CD1c-positive myeloid dendritic cell (primary cell): ENCODE measurements at regions not wholly inside any gene's neighbourhood (a gene's known extent, or its start where the extent isn't known, plus 50 kb on each side); places are given as distances from the start of the nearest gene placed in this dataset.

Experiments
- DNase-seq: peaks from one replicate; pipeline ENCODE4 v3.0.0-alpha.2; 2016; ENCODE audit errors: extremely low spot score

DNA sequence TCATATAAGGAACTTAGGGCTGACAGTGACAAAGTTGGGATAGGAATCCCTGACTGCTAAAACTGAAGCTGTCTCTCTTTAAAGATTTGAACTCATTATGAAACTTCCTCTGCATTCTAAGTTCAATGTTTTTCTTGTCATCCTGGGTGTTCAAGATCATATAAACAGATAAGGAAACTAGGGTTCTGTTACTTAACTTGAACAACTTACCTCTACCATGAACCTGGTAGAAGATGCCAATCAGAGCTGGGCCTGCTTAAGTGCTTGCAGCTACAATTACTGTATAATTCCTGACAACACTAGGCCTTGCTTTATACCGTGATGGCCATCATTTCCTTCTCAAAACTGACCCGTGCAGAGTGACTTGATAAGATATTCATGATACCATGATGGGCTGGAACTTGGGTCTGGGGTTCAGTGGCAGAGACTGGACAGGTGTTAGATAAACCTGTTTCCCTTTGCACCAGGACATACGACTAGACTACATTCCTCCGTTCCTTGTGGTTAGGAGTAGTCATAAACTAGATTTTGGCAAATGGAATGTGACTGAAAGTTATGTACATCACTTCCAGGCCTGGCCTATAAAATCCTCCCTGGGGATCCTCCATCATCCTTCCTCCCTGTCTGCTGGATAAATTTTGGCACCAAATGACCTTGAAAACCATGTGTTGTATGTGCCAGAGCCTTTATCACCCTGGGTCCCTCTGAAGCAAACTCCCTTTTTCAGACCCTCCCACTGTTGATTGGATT, 172.2 kb upstream of the PRICKLE1 start:
- no peak for DNase-seq

DNA sequence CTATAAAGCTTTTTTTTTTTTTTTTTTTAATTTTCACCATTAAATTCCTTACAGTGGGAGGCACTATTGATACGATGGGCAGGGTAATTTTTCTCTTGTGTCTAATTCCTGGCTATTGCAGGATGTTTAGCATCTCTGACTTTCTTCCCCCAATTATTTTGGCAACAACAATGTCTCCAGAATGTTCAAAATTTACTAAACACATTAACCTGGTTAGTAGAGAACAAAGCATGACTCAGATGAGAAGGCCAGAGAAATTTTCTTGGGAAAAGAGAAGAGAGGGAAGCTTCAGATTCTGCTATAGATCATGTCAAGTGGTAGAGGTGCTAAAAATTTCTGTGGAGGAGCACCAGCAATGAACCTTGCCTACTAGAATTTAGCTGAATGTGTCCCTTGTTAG, 171.5 kb upstream of the PRICKLE1 start:
- no peak for DNase-seq

DNA sequence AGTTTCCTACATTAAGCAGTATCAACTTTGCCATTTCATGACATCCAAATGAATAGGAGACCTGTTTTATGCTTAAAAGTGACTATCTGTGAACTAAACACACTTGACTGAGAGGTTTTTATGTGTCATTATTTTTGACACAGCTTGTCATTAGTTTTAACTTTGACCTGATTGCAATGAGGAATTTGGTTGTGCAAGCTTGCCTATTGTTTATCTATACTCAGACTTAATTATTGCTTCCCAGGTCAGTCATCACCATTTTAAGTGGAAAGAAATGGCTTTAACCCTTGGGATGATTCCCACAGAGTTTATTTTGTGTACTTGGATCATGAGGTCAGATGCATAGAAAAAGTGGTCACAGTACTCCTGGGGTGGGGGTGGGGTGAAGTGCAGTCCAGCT, 171.0 kb upstream of the PRICKLE1 start:
- DNase-seq = no peak

DNA sequence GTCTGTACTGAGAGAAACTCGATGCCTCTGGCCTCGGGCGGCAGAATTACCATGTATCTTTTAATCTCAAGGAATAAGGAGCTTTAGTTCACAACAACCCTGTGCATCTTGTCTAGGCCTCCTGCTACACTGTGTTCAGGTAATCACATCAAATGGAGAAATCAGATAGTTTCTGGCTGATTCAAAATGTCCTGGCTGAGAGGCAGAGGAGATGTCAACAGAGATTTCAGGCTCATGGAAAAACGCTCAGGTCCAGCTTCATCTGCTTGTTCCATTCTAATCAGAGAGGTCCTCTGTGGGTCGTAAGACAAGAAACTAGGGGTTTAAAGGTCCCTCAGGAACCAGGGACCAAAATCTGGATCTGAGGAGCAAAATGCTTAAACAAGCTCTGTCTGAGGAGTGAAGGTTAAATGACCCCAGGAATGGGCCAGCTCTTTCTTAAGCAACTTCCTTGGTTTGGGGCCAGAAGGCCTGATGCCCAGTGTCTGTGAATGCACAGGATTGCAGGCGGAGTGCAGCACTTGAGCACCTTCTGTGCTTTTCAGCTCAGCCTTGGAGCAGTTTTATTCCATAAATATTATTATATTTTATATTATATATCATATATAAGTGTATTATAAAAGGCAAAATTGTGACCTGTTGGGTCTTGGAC, 170.2 kb upstream of the PRICKLE1 start:
- no peak for DNase-seq

DNA sequence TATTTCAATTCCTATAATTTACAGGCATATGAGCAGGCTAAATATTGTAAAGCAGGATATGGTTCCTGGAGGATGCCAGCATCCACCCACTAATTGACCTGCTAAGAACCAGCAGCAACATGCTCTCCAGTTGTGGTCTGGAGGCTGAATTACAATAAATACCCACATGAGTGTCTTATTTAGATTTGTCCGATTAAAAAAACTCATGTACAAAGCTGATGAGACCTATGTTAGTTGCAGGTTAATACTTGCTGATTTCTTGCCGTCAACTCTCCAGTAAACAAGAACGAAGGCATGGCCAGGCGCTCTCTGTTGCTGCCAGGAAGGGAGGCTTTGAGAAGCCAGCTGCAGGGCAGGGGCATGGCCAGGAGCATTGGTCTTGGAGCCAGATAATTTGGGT, 169.3 kb upstream of the PRICKLE1 start:
- DNase-seq = no peak

DNA sequence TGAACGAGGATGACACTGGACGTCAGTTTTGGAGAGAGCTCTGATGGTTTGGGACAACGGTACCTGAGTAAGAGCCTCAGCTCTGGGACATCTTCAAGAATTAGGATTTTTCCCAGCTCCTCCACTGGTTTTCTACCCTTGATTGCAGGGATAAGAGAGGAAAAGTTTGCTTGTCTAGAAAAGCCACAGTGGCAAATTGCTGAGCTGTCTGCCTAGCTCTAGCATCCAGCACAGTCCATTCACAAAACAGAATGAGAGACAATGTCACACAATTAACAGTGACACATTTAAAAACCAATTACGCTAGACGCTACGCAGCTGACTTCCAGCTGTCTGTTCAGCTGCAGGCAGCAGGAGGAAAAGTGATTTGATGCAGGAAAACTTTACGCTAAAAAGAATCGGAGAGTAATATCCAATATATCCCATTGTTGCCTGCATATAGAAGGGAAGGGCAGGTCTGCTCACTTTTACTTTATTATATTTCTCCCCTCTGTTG, 168.1 kb upstream of the PRICKLE1 start:
- no peak for DNase-seq

DNA sequence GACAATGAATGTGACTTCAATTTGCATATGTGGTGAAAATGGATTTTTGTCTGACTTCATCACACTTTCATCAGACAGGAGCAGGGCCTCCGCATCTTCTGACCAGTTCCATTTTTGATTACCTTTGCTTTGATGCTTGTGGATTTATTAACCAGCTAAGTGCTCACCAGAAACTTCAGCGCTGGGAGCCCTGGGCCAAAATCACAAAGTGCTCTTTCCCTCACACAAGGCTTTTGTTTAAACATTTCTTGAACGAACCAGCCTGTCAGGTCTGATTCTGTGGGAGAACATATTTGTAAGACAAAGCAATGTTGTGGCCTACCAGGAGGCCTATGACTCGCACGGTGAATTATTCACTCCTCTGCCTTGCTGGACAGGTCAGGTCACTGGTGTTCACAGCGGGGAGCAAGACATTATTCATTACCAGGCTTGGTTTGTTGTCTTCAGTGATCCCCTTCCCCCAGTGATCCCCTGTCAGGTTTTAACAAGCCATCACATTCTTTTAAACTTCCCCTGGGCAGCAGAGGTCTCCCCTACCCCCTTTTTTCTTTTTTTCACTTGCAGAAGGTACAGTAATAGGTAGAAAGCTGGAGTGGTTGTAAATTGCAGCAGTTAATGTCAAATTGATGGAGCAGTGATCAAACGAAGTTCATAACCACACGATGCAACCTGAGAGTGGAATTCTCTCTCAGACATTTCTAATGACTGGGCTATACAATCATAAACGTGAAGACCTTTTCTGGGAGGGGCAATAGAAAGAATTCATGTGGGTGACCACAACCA, 167.5 kb upstream of the PRICKLE1 start:
- no peak for DNase-seq

DNA sequence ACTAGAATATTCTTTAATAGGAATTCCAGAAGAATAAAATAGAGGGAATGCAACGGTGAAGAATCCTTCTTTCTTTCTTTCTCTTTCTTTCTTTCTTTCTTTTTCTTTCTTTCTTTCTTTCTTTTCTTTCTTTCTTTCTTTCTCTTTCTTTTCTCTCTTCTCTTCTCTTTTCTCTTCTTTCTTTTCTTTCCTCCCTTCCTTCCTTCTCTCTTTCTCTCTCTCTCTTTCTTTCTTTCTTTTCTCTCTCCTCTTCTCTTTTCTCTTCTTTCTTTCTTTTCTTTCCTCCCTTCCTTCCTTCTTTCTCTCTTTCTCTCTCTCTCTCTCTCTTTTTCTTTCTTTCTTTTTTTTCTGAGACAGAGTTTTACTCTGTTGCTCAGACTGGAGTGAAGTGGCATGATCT, 160.8 kb upstream of the PRICKLE1 start:
- DNase-seq = no peak

DNA sequence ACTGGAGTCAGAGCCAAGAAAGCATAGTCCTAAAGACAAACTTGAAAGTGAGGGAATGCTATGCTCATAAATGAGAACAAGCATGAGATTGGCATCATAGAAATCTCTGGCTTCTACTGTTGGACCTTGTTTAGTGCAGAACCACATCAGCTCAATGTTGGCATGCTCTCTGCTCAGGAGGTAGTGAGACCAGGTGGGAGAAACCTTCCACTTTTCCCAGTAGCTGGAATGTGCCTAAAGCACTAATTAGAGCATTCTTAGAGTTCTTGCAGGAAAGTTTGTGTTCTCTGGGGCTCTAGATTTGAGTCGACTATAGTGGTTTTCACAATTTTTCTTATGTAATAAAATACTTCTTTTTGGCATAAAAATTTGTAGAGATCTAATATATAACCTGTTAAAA, 159.7 kb upstream of the PRICKLE1 start:
- DNase-seq = no peak

DNA sequence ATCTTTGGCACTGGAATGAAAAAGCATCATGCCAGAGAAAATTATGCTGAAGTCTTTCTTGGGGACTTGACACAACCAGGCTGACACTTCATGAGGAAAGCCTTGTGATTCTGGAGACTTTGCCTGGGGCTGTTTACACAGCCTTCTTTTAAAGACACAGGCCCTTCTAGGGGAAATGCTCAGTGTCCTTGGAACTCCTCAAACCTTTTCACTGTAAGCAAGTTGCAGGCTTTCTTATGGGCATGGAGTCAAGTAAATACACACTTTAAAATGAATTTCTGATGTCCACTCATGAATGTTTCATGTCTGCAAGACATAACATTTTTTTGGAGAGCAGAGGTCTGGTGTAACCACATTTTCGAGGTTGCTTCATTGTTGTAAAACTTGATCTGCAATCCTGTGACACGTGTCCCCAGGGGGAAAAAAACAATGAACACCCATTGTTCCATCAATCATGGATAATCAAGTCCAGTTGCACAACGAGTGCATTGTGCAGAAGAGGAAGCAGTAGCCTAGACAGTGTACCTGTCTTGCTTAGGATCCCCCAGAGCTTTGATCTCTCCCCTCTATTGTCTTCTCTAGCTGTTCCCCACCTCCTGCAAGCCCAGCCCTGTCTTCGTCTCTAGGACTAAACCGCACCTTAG, 155.1 kb upstream of the PRICKLE1 start:
- DNase-seq = no peak

DNA sequence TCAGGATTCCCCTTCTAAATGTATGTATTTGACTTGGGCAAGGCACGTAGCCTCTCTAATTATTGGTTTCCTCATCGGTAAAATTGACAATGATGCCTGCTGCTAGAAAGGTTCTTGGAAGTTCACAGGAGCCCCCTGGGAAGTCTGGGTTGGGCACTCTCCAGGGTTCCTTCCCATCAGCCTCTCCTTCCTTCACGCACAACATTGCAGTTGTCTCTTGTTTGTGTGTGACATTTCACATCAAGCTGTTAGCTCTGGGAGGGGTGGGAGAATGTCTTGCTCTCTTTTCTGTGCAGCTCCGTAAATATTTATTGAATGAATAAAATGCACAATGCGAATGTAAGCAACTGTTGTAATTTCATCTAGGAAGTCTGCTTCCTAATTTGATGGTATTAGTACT, 153.2 kb upstream of the PRICKLE1 start:
- DNase-seq = no peak

DNA sequence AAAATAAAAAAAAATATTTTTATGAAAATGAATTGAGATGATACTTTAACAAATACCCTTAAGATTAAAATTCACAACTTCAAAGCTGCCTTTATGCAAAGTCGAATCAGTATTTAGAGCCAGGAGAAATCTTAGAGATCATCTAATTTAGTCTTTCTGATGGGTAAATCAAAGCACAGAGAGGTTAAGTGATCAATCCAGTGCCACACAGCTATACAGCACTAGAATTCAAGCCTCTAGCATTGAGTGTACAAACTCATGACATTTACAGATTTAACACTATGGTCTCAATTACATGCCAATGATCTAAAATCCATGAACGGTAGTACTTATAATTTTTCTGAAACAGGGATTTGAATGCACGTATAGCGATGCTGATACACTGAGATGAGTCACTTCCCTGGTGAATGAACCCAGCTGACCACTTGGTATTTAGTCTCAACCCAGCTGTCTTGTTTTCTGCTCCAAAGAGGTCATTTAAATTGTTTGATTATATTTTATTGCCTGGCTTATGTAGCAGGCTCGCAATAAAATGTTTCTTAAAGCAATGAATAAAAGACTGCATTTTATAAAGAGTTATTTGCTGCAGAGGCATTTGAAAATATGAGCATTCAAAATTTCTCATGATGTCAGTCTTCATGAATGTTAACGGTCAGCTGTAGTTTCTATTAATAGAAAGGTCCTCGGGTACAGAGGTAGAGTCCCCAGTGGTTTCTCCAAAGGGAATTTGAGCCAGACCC, 152.4 kb upstream of the PRICKLE1 start:
- DNase-seq = no peak

DNA sequence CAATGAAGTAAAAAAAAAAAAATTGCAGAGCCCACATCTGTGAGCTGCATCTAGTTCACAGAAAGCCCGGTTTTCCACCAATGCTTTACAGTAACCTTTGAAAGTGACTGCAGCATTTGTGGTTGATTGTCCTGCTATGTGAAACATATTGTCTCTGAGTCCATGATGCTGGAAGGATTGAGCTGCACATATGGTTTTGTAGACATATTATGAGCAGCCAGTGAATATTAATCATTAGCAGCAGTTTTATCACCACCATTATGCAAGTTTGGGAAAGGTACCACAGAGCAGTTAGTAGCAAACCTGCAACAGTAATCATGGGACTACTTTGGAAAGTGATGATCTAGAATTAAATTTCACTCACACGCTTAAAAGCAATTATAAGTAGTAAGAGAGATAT, 151.5 kb upstream of the PRICKLE1 start:
- no peak for DNase-seq

DNA sequence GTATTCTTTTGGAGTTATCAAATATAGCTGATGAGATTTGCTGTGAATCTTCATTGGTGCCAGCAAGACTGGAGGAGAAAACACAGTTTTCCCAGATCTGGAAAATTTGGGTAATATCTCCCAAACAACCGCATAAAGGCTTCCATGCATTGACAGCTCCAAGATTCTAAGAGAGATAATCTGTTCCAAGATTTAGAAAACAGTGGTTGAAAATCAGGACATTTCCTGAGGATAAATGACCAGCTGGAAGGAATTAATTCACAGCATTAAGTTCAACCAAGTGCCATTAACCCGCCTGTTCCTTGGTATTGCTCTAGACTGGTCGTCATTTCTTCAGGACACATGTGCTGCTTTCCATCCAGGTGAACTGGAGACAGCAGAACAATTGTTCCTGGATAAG, 147.9 kb upstream of the PRICKLE1 start:
- DNase-seq = no peak

DNA sequence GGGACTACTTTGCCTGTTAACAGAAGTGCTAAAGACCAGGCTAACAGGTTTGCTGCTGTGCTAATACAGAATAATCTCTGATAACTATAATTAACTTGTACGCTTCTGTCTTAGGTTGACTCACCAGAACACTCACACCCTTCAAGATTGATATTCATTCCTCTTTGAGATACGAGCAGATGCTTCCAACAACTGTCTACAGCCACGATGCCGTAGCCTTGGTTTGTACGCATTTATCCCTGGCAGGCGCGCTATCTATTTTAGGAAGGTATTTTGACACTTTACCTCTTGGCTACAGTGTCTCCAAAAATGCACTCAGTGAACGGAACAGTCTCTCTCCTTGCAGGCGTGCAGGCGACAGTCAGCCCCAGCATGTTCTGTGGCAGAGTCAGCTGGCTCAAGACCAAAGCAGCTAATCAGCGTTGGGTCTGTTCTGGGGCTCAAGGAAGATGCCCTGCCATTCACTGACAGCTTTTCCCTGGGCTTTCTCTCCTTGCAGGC, 146.4 kb upstream of the PRICKLE1 start:
- no peak for DNase-seq

DNA sequence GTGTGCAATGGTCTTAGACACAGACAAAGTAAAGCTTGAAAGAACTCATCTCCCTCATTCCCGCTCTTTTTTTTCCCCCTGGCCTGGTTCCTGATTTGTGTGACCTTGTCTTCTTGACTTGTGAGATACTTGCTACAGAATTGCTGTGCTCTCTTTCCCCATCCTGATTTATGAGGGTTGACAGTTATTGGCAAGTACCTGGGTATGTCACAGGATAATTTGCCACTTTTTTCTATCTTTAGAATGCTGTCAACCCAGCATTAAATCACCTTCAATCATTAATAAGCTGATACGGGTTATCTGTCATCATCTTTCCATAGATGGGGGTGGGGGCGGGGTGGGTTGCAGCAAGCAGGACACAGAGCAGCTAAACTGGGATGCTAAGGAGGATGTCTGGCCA, 144.4 kb upstream of the PRICKLE1 start:
- no peak for DNase-seq

DNA sequence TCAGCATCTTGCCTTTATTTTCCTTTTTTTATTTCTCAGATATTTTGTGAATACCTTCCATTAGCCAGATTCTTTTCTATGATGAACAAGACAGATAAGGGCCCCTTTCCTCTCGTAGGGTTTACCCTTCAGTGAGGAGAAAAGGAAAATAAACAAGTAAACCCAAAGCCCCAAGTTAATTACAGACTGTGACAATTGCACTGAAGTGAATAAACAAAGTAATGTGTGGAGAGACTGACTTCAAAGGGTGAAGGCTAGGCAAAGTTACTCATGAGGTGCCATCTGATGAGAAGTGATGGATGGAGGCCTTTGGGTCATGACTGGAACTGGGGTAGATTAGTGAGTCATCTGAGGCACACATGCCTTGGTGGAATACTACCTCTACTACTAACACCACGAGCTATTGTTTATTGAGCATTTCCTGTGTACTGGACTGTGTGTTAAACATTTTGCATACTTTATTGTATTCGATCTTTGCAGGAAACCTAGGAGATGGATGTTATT, 143.4 kb upstream of the PRICKLE1 start:
- no peak for DNase-seq

DNA sequence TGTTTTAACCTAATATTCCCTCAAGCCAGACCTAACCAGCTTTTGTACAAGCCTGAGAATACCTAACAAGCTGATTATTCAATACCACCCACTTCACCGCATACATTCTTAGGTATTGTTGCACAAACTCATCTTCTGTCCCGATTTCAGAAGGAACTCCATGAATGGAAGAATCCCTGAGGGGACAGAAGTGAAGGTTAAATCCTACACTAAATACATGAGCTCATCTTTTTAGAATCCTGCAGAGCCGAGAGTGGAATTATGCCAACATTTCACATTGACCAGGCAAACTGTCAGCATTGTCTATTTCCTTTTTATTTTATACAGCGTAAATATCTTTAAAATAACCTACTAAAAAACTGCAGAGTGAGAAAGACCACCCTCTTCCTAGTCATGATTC, 140.7 kb upstream of the PRICKLE1 start:
- no peak for DNase-seq

DNA sequence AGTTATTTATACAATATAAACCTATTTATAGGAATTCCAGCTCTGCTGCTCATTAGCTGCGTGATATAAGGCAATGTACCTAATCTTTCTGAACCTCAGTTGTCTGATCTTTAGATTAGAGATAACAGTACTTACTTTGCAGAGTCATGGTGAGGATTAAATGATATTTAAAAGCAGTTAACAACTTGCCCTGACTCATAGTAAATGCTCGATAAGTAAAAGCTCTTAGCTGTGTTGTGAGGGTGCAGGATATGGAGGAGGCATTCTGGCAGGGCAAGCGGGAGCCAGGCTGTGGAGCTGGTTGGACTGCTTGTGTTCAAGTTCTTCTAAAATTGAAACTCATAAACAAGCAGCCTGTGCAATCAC, 140.0 kb upstream of the PRICKLE1 start:
- no peak for DNase-seq

DNA sequence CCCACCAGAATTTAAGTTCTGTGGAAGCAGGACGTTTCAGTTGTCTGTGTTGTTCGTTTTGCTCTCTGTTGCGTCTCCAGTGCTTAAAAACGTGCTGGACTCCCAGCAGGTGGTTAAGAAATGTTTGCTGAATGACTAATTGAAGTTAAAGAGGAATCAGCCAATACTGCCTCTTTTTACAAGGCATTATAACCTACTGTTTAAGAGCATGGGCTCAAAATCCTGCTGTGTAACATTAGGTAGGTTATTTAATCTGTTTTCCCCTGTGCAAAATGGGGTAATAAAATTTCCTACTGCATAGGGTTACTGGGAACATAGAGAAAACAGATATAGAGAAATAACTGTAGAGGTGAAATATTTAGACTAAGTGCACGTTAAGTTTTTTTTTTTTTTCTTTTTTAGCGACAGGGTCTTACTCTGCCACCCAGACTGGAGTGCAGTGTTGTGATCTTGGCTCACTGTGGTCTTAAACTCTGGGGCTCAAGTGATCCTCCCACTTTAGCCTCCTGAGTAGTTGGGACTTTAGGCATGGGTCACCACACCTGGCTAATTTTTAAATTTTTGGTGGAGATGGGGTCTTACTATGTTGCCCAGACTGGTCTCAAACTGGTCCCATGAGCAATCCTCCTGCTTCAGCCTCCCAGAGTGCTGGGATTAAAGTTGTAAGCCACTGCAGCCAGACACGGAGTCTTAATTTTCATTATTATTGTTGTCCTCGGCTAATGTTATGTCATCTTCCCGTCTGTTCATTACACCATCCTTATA, 139.4 kb upstream of the PRICKLE1 start:
- no peak for DNase-seq

DNA sequence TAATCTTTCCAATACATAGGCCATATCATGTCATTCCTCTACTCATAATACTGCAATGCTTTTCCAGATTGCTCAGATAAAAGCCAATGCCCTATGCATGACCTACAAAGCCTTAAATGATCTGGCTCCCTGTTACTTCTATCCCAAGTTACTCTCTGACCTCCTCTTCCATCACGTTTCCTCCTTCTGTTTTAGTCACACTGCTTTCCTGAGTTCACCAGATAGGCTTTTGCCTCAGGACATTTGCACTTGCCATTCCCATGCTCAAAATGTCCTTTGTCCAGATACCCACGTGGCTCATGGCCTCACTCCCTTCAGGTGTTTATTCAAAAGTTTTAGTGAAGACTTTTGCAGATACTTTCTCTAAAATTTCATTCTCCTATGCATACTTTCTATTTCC, 138.7 kb upstream of the PRICKLE1 start:
- no peak for DNase-seq
